Epidermal melanocyte (primary cell): ENCODE measurements at regions not wholly inside any gene's neighbourhood (a gene's known extent, or its start where the extent isn't known, plus 50 kb on each side); places are given as distances from the start of the nearest gene placed in this dataset.

ENCODE experiments used
- DNase-seq: peaks from one replicate; pipeline ENCODE4 v3.0.0; 2011; ENCODE audit warnings: low spot score; ENCODE audit not compliant: insufficient read length

GRCh38 chr18:10374636-10375293, 79.7 kb upstream of the APCDD1 start:
- DNase-seq, result peak; percentile 23

- no peak for DNase-seq
Measured at GRCh38 chr18:10376731-10377130, 77.7 kb upstream of the APCDD1 start.

GRCh38 chr18:10377956-10378355, 76.5 kb upstream of the APCDD1 start:
- no peak for DNase-seq

GRCh38 chr18:10378688-10379420, 75.6 kb upstream of the APCDD1 start:
- no peak for DNase-seq

- DNase-seq, result no peak
Measured at GRCh38 chr18:10379522-10379921, 74.9 kb upstream of the APCDD1 start.

GRCh38 chr18:10381516-10381915, 72.9 kb upstream of the APCDD1 start:
- DNase-seq, result no peak

GRCh38 chr18:10381951-10382350, 72.5 kb upstream of the APCDD1 start:
- DNase-seq, result no peak

- no peak for DNase-seq
Measured at GRCh38 chr18:10386049-10386448, 68.4 kb upstream of the APCDD1 start.

GRCh38 chr18:10386956-10387355, 67.5 kb upstream of the APCDD1 start:
- DNase-seq, result no peak

- DNase-seq, result no peak
Measured at GRCh38 chr18:10387399-10387798, 67.0 kb upstream of the APCDD1 start.

- no peak for DNase-seq
Measured at GRCh38 chr18:10388373-10388772, 66.1 kb upstream of the APCDD1 start.

- DNase-seq, result no peak
Measured at GRCh38 chr18:10391506-10391905, 62.9 kb upstream of the APCDD1 start.

- no peak for DNase-seq
Measured at GRCh38 chr18:10397004-10397403, 57.4 kb upstream of the APCDD1 start.

- no peak for DNase-seq
Measured at GRCh38 chr18:10398571-10398970, 55.9 kb upstream of the APCDD1 start.

- DNase-seq, result no peak
Measured at GRCh38 chr18:10399465-10399864, 55.0 kb upstream of the APCDD1 start.

GRCh38 chr18:10400534-10401307, 53.7 kb upstream of the APCDD1 start:
- DNase-seq, result no peak

- DNase-seq, result no peak
Measured at GRCh38 chr18:10401521-10401920, 52.9 kb upstream of the APCDD1 start.

- no peak for DNase-seq
Measured at GRCh38 chr18:10401930-10402329, 52.5 kb upstream of the APCDD1 start.

GRCh38 chr18:10402871-10403559, 51.4 kb upstream of the APCDD1 start:
- DNase-seq, result no peak

- no peak for DNase-seq
Measured at GRCh38 chr18:10403708-10404107, 50.7 kb upstream of the APCDD1 start.

GRCh38 chr18:10404168-10404567, 50.3 kb upstream of the APCDD1 start:
- DNase-seq, result no peak
